ENCODE measurements at regions not wholly inside any gene's neighbourhood (a gene's known extent, or its start where the extent isn't known, plus 50 kb on each side); places are given as distances from the start of the nearest gene placed in this dataset.
"Not testable (repeated sequence)": the region's sequence is repeated elsewhere in the genome, so short reads cannot be mapped to it uniquely, and the experiment has no call there.

DNA sequence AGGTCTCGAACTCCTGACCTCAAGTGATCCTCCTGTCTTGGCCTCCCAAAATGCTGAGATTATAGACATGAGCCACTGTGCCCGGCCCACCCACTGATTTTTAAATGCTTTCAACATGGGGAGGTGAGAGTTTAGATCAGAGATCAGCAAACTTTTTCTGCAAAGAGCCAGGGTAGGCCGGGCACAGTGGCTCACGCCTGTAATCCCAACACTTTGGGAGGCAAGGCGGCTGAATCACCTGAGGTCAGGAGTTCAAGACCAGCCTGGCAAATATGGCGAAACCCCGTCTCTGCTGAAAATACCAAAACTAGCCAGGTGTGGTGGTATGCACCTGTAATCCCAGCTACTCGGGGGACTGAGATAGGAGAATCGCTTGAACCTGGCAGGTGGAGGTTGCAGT is 88.3 kb upstream of the LHX1 start:
- not testable (repeated sequence) for DNase-seq

DNA sequence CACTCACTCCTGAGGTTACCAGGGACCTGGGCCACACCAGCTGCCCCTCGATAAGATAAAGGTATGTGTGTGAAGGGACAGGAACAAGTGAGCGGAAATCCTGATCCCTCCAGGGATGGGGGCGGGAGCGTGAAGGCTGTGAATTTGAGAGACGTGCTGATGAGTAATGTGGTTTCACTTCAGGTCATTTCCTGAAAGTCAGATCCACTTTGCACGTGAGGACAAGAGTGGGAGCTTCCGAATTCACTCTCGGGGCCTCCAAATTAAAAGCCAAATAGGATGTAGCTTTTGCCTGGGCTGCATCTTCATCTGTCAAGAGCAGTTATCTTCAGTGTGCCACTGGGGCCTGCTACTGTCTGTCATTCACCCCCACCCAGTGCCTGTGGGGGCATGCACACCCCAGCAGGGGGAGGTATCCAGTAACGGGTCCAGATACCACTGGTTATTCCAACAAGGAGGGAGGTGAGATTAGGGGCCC is 87.4 kb upstream of the LHX1 start:
- no peak for DNase-seq

DNA sequence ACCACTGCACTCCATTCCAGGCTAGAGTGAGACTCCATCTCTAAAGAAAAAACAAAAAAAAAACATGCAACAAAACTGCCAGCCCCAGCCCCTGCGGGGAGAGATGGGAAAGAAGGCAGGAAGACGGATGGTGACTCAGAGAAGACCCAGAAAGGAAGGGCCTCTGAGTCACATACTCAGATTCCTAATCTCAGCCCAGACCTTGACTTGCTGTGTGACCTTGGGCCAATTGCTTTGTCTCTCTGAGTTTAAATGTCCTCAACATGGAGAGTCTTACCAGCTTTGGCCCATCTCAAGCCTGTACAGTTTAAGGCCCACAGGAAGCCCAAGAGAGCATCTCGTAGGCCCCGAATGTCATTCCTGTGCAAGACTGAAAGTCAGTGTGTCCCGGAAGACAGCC is 86.5 kb upstream of the LHX1 start:
- no peak for DNase-seq

DNA sequence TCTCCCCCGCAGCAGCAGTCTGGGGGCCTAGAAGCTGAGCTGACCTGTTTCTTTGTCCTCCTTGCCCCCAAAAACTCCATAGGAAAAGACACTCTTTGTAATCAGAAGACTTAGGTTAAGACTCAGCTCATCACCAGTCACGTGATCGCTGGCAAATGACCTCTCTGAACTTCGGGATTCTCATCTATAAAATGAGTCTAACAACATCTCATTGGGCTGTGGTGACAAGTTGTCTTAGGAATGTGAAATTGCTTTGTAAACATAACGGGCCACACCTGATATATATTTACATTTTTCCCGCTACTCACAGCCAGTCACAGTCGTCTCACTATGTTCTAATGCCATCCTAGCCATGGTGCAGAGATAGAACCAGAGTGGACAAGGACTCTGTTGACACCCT is 86.0 kb upstream of the LHX1 start:
- no peak for DNase-seq

DNA sequence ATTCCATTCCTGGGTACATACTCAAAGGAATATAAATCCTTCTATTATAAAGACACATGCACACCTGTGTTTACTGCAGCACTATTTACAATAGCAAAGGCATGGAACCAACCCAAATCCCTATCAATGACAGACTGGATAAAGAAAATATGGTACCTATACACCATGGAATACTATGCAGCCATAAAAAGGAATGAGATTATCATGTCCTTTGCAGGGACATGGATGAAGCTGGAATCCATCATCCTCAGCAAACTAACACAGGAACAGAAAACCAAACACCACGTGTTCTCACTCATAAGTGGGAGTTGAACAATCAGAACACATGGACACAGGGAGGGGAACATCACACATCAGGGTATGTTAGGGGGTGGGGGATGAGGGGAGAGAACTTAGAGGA is 84.8 kb upstream of the LHX1 start:
- DNase-seq = not testable (repeated sequence)

DNA sequence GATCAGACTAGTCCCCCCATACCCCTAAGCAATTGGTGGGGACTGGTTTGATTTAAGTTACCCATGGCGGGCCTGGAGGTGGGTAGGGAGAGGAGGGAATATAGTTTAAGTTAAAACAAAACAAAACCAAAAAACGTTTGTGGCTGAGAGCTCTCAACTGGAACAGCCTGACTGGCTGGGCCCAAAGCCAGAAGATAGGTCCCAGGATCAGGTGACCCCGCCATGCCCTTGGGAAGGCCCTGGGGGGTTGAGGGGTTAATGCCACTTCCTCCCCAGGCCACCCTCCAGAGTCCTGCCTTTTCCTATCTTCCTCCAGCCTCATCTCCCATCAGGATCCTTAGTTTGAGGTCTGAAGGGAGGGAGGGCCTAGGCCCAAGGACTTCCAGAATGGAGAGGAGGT is 82.3 kb upstream of the LHX1 start:
- no peak for DNase-seq

DNA sequence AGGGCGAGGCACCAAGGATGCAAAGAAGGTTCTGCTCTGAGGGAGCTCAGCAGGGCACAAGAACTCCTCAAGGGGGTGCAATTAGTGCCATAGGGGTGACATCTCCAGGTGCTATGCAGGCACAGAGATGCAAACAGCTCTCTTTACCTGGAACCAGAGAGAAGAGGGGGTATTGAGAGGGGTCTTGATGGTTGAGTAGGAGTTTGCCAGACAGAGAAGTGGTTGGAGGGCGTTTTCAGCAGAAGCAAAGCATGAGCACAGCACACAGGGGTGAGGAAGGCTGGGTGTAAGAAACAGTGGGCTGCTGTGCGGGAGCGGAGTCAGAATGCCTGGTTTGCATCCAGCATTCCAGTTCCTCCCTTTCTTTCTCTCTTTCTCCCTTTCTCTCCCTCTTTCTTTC is 81.8 kb upstream of the LHX1 start:
- no peak for DNase-seq

DNA sequence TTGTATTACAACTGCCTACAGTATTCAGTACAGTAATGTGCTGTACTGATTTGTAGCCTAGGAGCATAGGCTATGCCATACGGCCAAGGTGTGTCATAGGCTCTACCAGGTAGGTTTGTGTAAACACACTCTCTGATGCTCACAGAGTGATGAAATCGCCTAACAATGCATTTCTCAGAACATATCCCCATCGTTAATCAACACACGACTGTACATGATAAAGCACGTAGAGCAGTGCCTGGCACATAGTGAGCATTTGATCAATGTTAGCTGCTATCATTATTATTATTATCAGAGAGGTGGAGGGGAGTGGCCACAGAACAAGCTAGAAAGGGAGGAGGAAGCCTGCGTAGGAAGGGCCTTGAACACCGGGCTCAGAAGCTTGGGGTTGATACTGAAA is 81.1 kb upstream of the LHX1 start:
- DNase-seq = peak; percentile 53

DNA sequence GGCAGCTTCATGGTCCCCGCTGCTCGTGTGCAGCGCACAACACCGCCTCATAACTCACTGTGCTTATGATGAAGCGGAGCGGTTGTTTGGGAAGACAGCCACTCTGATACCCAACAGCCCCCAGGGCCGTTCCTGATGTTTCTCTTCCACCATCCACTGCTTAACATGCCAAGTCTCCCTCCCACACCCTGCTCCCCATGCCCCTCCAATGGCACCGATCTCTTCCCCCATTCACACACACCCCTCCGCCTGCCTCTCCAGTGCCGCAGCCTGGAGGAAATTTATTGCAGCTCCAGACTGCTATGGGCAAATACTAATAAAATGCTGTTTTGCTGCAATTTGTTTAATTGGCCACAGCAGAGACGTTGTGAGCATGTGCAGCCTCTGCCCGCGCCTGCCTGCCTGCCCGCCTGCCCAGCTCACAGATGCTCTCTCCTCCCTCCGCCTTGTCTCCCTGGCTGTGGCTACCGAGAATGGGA is 80.3 kb upstream of the LHX1 start:
- DNase-seq = peak; percentile 62

DNA sequence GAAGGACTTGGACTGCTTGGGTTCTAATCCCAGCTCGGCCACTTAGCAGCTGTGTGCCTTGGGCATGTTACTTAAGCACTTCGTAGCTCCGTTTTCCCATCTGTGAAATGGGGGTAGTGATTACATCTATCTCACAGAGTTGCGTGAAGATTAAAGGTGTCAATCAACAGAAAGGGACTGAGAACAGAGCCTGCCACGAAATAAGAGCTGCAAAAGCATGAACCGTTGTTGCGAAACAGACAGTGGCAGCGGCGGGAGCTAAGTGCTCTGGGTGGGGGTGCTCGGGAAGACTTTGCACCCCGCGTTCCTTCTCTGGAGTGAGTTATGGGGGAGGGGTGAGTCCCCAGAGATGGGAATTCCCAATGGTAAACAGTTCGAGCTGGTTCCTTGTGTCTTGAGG is 79.6 kb upstream of the LHX1 start:
- DNase-seq = no peak

DNA sequence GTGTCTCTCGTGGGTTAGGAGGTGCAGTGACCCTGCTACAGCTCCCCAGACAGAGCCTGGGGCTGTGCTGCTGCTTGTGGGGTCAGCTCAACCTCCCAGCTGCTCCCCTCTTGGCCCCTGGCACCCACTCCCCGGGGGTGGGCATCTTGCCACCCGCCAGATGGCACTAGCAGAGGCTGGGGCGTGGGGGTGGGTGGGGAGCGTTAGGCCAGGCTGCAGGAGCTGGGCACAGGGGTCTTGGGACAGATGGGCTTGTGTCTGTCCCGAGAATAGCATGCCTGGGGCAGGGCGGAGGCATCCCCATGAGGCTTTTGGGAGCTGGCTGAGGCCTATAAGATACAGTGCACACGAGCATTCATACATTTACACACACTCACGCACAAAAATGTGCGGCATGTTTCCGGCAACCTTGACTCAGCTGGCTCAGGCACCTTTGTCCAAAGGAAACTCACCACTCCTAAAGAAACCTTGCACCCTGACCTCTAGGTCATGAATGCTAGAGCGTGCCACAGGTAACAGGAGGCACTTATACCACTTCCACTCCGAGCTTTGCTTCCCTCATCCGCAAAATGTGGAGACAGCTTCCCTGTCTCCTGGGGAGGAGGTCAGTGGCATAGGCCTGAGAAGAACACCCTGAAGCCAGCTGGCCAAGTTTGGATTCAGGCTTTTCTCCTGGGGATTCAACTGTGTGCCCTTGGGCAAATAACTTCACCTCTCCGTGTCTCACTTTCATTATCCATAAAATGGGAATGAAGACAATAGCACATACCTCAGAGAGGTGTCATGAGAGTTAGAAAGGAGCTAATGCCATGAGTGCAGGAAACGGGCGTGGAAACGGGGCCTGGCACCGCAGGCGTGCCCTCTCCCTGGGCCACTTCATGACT is 78.9 kb upstream of the LHX1 start:
- DNase-seq = no peak

DNA sequence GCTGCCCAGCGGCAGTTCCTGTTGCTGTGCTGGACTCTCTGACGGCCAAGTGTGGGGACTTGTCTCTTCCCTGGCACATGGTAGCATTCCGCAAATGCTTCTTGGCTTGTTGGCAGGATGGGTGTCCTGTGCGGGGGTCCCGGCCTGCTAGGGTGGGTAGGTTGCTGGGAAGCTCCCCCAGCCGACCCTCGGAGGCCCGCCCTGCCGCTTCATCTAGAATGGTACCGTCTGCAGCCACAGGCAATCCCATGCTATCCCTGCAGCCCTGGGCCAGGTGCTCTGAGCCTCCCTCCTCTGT is 78.3 kb upstream of the LHX1 start:
- no peak for DNase-seq

DNA sequence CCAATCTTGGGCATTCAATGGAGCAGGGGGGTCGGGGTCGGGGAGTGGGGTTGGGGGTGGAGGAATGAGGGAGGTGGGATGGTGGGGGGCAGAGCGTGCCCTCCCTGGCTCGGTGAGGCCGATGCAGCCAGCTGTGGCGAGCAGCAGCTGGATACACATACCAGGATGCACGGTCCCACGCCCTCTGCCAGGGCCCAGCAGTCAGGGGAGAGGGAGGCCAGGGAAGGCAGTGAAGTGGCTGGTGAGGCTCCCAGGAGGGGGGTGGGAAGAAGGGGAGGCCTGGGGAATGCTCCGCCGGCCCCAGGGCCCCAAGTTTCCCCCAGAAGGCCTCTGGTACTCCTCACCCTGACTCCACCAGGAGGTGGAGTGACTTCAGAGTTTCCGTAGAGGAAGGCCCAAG is 77.6 kb upstream of the LHX1 start:
- DNase-seq = no peak

DNA sequence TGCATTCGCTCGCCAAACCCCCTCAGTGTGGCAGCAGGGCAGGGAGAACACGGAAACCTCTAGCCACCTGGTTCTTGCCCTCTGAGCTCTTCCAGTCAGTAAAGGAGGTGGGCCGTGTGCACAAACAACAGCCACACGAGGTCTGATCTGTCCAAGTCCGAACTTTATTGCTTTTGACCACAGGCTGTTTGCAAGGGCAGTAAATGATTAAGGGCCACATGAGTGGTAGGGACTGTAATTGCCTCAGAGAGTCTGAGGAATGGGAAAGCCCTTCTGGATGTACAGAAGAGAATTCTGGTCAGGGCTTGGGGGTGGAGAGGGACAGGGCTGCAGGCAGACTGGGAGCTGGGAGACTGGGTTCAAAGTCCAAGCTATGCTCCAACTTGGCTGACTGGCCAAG is 75.7 kb upstream of the LHX1 start:
- no peak for DNase-seq

DNA sequence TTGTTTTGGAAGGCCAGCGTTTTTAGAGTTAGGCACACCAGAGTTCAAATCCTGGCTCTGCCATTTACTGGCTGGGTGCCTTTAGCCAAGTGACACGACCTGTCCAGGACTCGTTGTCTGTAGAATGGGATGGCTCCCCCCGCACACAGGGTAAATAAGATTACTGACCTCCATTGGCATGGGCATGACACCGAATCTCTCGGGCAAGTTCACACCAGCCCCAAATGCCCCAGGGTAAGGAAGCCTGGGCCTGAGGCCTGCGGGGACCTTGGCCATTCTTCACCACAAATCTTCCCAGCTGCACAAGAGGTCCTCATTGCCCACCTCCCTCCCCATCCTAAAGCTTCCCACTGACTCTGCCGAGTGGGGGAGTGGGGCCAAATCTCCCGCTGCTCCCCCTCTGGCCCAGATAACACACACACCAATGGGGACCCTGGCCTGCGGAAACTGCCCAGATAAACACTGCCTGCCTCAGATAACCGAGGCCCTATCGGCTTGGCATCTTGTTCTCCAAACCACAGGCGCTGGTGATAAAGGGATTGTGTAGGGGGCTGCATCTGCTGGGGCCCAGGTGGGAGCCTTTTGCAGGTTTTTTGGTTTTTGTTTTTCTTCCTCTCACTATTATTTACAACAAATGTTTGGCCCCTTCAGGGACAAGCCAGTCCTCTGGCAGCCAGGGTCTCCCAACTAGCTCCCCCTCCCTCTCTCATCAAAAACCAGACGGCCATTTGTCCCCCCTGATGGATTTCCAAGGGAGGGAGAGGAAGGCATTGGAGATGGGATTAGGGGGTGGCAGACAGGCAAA is 75.0 kb upstream of the LHX1 start:
- no peak for DNase-seq

DNA sequence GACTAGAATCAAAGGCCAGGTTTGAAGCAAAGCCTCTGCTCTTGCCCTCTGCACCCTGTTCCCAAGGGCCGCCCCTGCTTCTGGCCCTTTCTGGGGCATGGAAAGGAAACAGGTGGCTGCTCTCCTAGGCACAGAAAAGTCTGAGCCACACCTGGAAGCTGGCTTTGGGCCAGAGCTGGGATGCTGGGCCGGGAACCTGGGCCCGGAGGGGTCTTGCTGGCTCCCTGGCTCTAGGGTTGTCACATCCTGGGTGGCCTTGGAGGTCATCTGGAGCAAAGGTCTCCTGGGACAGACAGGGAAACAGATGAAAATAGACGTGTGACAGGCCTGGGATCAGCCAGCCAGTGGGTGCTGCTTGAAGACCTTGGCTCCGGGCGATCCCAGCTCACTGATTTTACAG is 74.1 kb upstream of the LHX1 start:
- DNase-seq = no peak

DNA sequence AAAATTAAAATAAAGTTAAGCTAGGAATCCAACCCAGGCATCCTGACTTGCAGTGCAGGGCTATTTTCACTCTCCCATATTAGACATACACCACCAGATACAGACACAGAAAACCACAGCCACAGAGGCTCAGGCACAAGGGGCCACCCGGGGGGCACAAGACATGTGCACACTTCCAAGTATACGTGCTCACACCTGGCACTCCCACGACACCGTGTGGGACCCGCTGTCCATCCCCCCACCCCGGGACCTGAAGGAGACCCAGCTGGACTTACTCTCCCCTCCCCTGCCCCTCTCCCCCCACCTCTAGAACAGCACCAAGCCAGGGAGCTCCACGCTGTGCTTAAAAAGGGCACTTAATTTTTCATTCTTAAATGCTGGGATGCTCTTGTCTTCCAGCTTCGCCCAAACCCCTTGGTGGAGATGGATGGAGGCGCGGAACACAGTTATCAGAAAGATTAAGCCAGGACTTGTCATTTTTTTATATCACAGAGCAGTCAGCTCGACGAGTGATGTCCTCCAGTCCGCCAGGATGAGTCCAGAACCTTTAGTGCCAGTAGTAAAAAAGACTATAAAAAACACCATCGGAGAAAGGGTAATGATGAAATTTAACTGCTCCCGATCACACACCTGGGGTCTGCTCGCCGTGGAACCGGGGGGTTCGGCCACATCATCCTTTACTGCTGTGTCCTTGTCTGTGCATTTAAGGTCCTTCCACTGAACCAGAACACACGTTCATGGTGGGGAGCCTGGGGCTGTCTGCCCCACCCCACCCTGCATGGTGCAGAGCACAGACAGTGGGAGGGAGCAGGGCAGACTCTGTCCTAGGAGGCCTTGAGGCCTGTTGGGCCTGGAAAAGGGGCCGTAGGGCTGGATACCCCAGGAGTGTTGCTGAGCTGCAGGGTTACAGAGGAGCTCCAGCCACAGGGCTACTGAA is 73.3 kb upstream of the LHX1 start:
- no peak for DNase-seq

DNA sequence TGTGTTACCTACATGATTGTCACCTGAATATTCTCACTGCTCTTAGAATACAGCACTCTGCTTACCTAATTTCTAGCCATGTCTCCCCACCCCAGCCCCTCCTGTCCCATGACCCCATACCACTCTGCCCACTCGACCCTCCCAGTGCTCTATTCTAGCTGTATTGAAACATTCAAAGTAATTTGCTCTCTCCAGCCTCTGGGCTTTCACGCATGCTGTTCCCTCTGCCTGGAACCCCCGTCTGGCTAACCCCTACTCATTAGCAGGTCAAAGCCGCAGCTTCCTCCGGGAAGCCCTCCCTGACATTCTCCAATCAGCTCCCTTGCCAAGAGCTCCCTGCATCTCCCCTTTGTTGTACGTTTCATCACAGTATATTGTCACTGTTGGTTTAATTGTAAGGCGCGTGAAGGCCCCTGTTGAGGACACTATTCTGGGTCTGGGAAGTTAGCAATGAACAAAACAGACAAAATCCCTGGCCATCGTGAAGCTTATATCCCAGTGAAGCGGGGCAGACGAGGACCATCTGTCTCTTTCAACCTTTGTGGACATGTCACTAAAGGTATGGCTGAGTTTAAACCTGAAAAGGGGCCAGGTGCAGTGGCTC is 72.3 kb upstream of the LHX1 start:
- DNase-seq = no peak

DNA sequence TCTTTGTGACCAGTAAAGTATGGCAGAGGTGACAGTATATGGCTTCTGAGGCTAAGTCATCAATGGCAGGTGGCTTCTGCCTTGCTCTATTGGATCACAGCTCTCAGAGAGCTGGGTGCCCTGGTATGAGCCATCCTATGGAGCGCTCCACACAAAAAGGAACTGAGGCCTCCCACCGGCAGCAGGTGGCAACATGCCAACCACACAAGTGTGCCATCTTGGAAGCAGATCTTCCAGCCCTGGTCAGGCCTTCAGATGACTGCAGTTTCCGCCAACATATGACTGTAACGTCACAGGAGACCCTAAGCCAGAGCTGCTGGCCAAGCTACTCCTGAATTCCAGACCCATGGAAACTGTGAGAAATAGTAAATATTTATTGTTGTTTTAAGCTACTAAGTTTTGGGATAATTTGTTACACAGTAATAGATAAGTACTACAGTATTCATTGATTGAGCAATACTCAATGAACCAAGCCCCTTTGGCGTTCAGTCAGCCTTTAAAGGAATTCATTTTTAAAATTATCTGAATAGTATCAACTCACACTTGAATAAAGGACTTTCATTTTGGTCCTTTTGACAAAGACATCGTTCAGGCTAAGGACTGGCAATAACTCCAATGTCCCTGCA is 69.4 kb upstream of the LHX1 start:
- DNase-seq = no peak

DNA sequence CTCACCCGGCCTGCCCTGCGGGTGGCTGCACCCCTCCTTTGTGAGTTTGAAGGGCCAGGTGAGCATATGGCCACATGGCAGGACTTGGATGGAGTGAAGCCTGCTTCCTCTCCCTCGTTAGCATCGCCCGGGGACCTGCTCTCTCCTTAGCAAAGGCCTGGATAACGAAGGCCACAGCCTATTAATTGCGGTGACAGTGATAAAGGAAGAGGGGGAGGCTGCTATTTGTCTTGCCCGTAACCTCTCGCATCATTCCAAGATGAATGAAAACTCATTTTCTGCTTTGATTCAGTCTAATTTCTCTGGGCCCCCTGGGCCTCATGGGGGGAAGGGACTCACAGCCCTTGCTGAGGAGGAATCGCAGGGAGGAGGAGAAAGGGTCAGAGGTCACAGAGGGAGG is 68.5 kb upstream of the LHX1 start:
- DNase-seq = no peak

DNA sequence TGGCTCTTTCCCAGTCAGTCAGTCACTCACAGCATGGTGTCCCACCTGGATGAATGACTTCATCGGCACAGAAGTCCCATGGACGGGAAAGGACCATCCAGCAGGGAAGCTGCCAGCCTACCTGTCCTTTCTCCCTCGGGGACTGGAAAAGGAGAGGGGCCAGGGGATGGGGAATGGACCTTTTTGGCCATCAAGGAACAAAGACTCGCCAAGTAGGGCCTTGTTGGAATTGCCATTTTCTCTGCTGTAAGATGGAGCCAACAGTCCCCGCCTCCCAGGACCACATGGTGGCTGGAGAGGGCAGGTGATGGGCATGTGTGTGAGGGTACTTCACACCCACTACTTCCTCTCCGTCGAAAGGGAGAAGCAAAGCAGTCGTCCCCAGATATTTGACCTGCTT is 67.8 kb upstream of the LHX1 start:
- no peak for DNase-seq

All from NCI-H526 treated with DMSO at 0.1 percent for 48 hours (cell line).